Lung (tissue), 11 donors: ENCODE measurements at regions not wholly inside any gene's neighbourhood (a gene's known extent, or its start where the extent isn't known, plus 50 kb on each side); places are given as distances from the start of the nearest gene placed in this dataset.

ENCODE experiments used
- ATAC-seq: fragments of 200-7000 bp; cut with Tn5 transposase; one replicate; pipeline ENCODE4 v1.9.1; 2020; ENCODE audit warnings: moderate number of reproducible peaks; ENCODE audit not compliant: insufficient read depth, low FRiP score
- DNase-seq, 3 donors: peaks; one replicate each; pipeline ENCODE4 v3.0.0-alpha.2; 2013 to 2017
- H3K27ac ChIP-seq, 2 donors: one replicate each; pipeline ENCODE4 v1.5.1; 2013; ENCODE audit warnings: mild to moderate bottlenecking in 2 of 2, moderate library complexity in 2 of 2, control low read depth in 1 of 2, inconsistent platforms in 1 of 2, low read depth in 1 of 2, low read length in 1 of 2
- H3K27me3 ChIP-seq, 3 donors: one replicate each; pipeline ENCODE4 v1.5.1; 2013; ENCODE audit warnings: low read length in 2 of 3; ENCODE audit not compliant: control insufficient read depth in 3 of 3, insufficient read depth in 3 of 3
- H3K36me3 ChIP-seq, 4 donors: one replicate each; pipeline ENCODE4 v1.5.1; 2013; ENCODE audit warnings: low read length in 4 of 4, mild to moderate bottlenecking in 1 of 4, moderate library complexity in 1 of 4; ENCODE audit not compliant: control insufficient read depth in 4 of 4, insufficient read depth in 4 of 4
- H3K4me1 ChIP-seq, 5 donors: one replicate each; pipeline ENCODE4 v1.5.1; 2013; ENCODE audit warnings: low read length in 5 of 5, mild to moderate bottlenecking in 2 of 5, moderate library complexity in 1 of 5; ENCODE audit not compliant: control insufficient read depth in 5 of 5, insufficient read depth in 5 of 5
- H3K4me3 ChIP-seq: one replicate; pipeline ENCODE4 v1.5.1; 2013; ENCODE audit warnings: mild to moderate bottlenecking, control low read depth, moderate library complexity
- H3K9ac ChIP-seq, 2 donors: one replicate each; pipeline ENCODE4 v1.5.1; 2013; ENCODE audit warnings: low read length in 2 of 2, control low read depth in 1 of 2; ENCODE audit not compliant: insufficient read depth in 1 of 2
- H3K9me3 ChIP-seq, 4 donors: one replicate each; pipeline ENCODE4 v1.5.1; 2013; ENCODE audit warnings: low read length in 3 of 4, mild to moderate bottlenecking in 1 of 4, moderate library complexity in 1 of 4; ENCODE audit not compliant: control insufficient read depth in 4 of 4, insufficient read depth in 3 of 4
- CTCF ChIP-seq: IDR thresholded peaks from 2 replicates; pipeline ENCODE4 v1.5.1; 2012; ENCODE audit warnings: mild to moderate bottlenecking; ENCODE audit errors: control extremely low read depth, extremely low read depth
- WGBS, 2 donors: extraction: QIAGEN DNeasy Blood & Tissue Kit; methylation state at CpG; one replicate each; pipeline ENCODE4 v1.1.7; 2013; 5-methylcytosine and 5-hydroxymethylcytosine counted together
- donor health status: control.
- donor health status: control.
- donor health status: Bipolar disorder and iron deficiency.
- donor health status: healthy.
- donor health status: DM: yes; HTN: yes; CAD: no.

GRCh38 chr5:92106808-92107207 lies 723.7 kb upstream of the ARRDC3 start:
- WGBS, 2 donors: 59 to 65% methylated on average over 1 of the region's 1 CpG
- DNase-seq (no peak), ATAC-seq (no peak)
- Histone ChIP-seq H3K27me3 (no peaks in the 10 kb centered on the region), H3K9ac (no peak overlapping the region), H3K27ac (no peak overlapping the region), H3K4me3 (no peak overlapping the region), H3K36me3 (no peaks in the 10 kb centered on the region), H3K9me3 (no peaks in the 10 kb centered on the region), H3K4me1 (no peaks in the 10 kb centered on the region)
- TF ChIP-seq CTCF: no peak

GRCh38 chr5:92104126-92104525 lies 721.0 kb upstream of the ARRDC3 start:
- no peak overlapping the region for H3K4me3 ChIP-seq
- H3K27me3 ChIP-seq: no peaks in the 10 kb centered on the region
- H3K27ac ChIP-seq: no peak overlapping the region
- H3K4me1 ChIP-seq: no peaks in the 10 kb centered on the region
- ATAC-seq (no peak), DNase-seq (no peak)
- H3K9ac ChIP-seq: no peak overlapping the region
- H3K9me3 ChIP-seq: no peaks in the 10 kb centered on the region
- no peak for TF ChIP-seq CTCF
- H3K36me3 ChIP-seq: no peaks in the 10 kb centered on the region

GRCh38 chr5:92102313-92102712 lies 719.2 kb upstream of the ARRDC3 start:
- Histone ChIP-seq H3K27ac (no peak overlapping the region), H3K4me1 (no peaks in the 10 kb centered on the region), H3K9me3 (no peaks in the 10 kb centered on the region), H3K36me3 (no peaks in the 10 kb centered on the region), H3K9ac (no peak overlapping the region), H3K4me3 (no peak overlapping the region), H3K27me3 (no peaks in the 10 kb centered on the region)
- WGBS, 2 donors: 85 to 86% methylated on average over 3 of the region's 3 CpGs
- no peak for ATAC-seq
- DNase-seq: no peak
- TF ChIP-seq CTCF: no peak

- Histone ChIP-seq H3K9ac (no peak overlapping the region), H3K4me3 (no peak overlapping the region), H3K27me3 (no peaks in the 10 kb centered on the region), H3K9me3 (no peaks in the 10 kb centered on the region), H3K36me3 (no peaks in the 10 kb centered on the region), H3K27ac (no peak overlapping the region), H3K4me1 (no peaks in the 10 kb centered on the region)
- 51 to 60% methylated on average over 1 of the region's 1 CpG for WGBS, 2 donors
- TF ChIP-seq CTCF: no peak
- ATAC-seq (no peak), DNase-seq (no peak)
These were observed 709.1 kb upstream of the ARRDC3 start for GRCh38 chr5:92092239-92092638.
